ENCODE measurements at regions not wholly inside any gene's neighbourhood (a gene's known extent, or its start where the extent isn't known, plus 50 kb on each side); places are given as distances from the start of the nearest gene placed in this dataset.
"Not testable (repeated sequence)": the region's sequence is repeated elsewhere in the genome, so short reads cannot be mapped to it uniquely, and the experiment has no call there.

DNA sequence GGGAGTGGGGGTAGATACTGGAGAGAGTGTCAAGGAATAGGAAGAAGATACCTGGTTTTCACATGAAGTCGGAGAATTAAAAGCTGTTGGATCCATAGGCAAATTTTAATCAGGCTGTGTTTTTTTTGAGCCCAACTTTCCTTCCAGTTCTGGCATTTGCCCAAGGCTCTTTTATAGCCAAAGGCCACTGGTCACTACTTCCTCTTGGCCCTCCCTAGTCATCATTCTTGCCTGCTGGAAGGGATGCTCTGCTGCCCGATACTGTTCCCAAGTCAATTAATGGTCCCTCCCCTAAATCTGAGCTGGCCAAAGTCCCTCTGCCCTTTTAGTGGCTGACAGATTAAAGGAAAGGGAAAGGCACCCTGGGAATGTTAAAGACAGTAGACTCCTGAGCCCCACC lies 102.8 kb upstream of the ZNF648 start:
- 79% methylated on average over 2 of the region's 2 CpGs for WGBS, 2 donors
- Histone ChIP-seq H3K27me3 (ENCODE audit: control insufficient read depth in 1 of 2, insufficient read depth in 2 of 2, low read length in 2 of 2) (no peaks in the 10 kb centered on the region), H3K4me3 (ENCODE audit: low read depth in 1 of 2, low read length in 2 of 2) (no peak overlapping the region), H3K9me3 (ENCODE audit: control insufficient read depth in 2 of 2, insufficient read depth in 1 of 2, low read depth in 1 of 2, low read length in 1 of 2) (no peaks in the 10 kb centered on the region), H3K4me1 (ENCODE audit: control insufficient read depth in 2 of 2, insufficient read depth in 2 of 2, low read length in 1 of 2) (no peaks in the 10 kb centered on the region), H3K36me3 (ENCODE audit: control insufficient read depth in 2 of 2, insufficient read depth in 2 of 2, low read length in 1 of 2) (no peaks in the 10 kb centered on the region), H3K27ac (ENCODE audit: low read depth in 2 of 2, low read length in 1 of 2) (peak overlapping the region in 1 of 2 donors; percentile 11)

DNA sequence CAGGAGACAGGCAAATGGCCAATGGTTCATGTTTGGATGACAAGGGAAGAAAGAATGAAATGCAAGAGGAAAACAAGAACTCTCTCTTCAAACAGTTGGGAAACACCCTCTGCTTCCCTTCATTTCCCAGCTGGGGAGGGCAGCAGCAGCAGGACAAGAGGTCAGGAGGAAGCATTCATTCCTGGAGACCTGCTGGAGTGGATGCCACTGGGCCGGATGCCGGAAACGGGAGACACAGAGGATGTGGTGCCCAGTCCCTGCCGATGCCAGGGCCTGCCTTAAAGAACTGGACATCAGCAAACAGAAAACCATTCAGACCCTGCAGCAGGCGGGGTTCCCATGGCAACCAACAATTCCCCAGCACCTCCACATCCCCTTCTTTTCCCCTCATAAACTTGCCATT lies 102.3 kb upstream of the ZNF648 start:
- no peaks in the 10 kb centered on the region for H3K36me3 ChIP-seq (ENCODE audit: control insufficient read depth in 2 of 2, insufficient read depth in 2 of 2, low read length in 1 of 2)
- peak overlapping the region in 1 of 2 donors; percentile 11 for H3K27ac ChIP-seq (ENCODE audit: low read depth in 2 of 2, low read length in 1 of 2)
- H3K4me3 ChIP-seq (ENCODE audit: low read depth in 1 of 2, low read length in 2 of 2): no peak overlapping the region
- H3K9me3 ChIP-seq (ENCODE audit: control insufficient read depth in 2 of 2, insufficient read depth in 1 of 2, low read depth in 1 of 2, low read length in 1 of 2): no peaks in the 10 kb centered on the region
- 60 to 82% methylated on average over 5 of the region's 5 CpGs for whole genome bisulfite sequencing, 2 donors
- H3K4me1 ChIP-seq (ENCODE audit: control insufficient read depth in 2 of 2, insufficient read depth in 2 of 2, low read length in 1 of 2): no peaks in the 10 kb centered on the region
- H3K27me3 ChIP-seq (ENCODE audit: control insufficient read depth in 1 of 2, insufficient read depth in 2 of 2, low read length in 2 of 2): no peaks in the 10 kb centered on the region

DNA sequence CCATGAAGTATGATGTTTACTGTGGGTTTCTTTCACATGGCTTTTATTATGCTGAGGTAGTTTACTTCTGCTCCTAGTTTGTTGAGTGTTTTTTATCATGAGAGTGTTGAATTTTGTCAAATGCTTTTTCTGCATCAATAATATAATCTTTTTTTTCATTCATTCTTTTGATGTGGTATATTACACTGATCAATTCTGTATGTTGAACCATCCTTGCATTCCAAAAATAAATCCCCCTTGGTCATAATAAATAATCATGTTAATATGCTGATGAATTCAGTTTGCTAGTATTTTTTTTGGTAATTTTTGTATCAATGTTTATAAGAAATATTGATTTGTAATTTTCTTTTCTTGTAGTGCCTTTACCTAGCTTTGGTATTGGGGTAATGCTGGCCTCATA lies 97.9 kb upstream of the ZNF648 start:
- no peaks in the 10 kb centered on the region for H3K27me3 ChIP-seq (ENCODE audit: control insufficient read depth in 1 of 2, insufficient read depth in 2 of 2, low read length in 2 of 2)

DNA sequence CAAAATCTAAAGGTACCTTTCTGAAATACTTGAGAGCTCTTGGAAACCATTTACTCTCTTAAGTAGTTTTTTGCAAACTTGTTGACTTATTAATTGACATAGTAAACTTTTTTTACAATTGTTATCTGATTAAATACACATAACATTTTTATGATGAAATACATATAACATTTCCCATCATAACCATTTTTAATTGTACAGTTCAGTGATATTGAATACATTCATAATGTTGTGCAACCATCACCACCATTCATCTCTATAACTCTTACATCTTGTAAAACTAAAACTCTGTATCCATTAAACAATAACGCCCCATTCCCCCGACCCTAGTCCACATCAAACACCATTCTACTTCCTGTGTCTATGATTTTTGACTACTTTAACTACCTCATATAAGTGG lies 95.7 kb upstream of the ZNF648 start:
- H3K27ac ChIP-seq (ENCODE audit: low read depth in 2 of 2, low read length in 1 of 2): no peak overlapping the region
- no peaks in the 10 kb centered on the region for H3K27me3 ChIP-seq (ENCODE audit: control insufficient read depth in 1 of 2, insufficient read depth in 2 of 2, low read length in 2 of 2)
- no peaks in the 10 kb centered on the region for H3K9me3 ChIP-seq (ENCODE audit: control insufficient read depth in 2 of 2, insufficient read depth in 1 of 2, low read depth in 1 of 2, low read length in 1 of 2)
- H3K36me3 ChIP-seq (ENCODE audit: control insufficient read depth in 2 of 2, insufficient read depth in 2 of 2, low read length in 1 of 2): no peaks in the 10 kb centered on the region
- H3K4me1 ChIP-seq (ENCODE audit: control insufficient read depth in 2 of 2, insufficient read depth in 2 of 2, low read length in 1 of 2): no peaks in the 10 kb centered on the region
- H3K4me3 ChIP-seq (ENCODE audit: low read depth in 1 of 2, low read length in 2 of 2): no peak overlapping the region
- WGBS, 2 donors: 81% methylated on average over 2 of the region's 2 CpGs

More for the DNA sequence above, 97.9 kb upstream of the ZNF648 start:
- Histone ChIP-seq H3K36me3 (ENCODE audit: control insufficient read depth in 2 of 2, insufficient read depth in 2 of 2, low read length in 1 of 2) (no peaks in the 10 kb centered on the region), H3K9me3 (ENCODE audit: control insufficient read depth in 2 of 2, insufficient read depth in 1 of 2, low read depth in 1 of 2, low read length in 1 of 2) (no peaks in the 10 kb centered on the region), H3K4me3 (ENCODE audit: low read depth in 1 of 2, low read length in 2 of 2) (no peak overlapping the region), H3K27ac (ENCODE audit: low read depth in 2 of 2, low read length in 1 of 2) (no peak overlapping the region), H3K4me1 (ENCODE audit: control insufficient read depth in 2 of 2, insufficient read depth in 2 of 2, low read length in 1 of 2) (no peaks in the 10 kb centered on the region)

DNA sequence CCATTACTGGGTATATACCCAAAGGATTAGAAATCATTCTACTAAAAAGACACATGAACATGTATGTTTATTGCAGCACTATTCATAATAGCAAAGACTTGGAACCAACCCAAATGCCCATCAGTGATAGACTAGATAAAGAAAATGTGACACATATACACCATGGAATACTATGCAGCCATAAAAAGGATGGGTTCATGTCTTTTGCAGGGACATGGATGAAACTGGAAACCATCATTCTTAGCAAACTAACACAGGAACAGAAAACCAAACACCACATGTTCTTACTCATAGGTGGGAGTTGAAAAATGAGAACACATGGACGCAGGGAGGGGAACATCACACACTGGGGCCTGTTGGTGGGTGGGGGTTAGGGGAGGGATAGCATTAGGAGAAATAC lies 92.9 kb upstream of the ZNF648 start:
- H3K27ac ChIP-seq (ENCODE audit: low read depth in 2 of 2, low read length in 1 of 2); H3K9me3 ChIP-seq (ENCODE audit: control insufficient read depth in 2 of 2, insufficient read depth in 1 of 2, low read depth in 1 of 2, low read length in 1 of 2); H3K27me3 ChIP-seq (ENCODE audit: control insufficient read depth in 1 of 2, insufficient read depth in 2 of 2, low read length in 2 of 2); H3K36me3 ChIP-seq (ENCODE audit: control insufficient read depth in 2 of 2, insufficient read depth in 2 of 2, low read length in 1 of 2); H3K4me1 ChIP-seq (ENCODE audit: control insufficient read depth in 2 of 2, insufficient read depth in 2 of 2, low read length in 1 of 2); H3K4me3 ChIP-seq (ENCODE audit: low read depth in 1 of 2, low read length in 2 of 2): not testable (repeated sequence)
- WGBS, 2 donors: 91 to 94% methylated on average over 1 of the region's 1 CpG

DNA sequence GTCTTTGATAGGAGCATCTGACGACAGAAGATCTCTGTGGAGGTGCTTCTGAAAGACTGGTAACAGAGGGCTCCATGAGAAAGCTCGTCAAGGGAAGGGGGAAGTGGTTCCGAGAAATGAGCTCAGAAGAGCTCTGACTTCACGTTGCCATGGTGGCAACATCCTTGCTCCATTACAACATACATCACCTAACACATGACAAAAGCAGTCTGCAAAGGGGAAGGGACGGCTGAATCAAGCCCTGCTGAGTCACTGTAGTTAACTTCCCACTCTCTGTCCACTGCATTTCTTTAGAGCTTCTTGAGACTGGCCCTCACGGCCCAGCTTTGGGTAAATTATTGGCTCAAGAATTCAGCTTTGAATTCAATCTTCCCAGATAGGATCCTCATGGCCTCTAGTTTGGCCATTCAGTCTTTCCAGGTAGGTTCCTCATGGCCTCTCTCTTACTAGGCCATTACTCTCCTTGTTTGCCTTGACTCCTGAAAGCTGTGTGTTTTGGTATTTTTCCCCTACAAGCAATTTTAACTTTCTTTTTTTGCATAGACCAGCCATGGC lies 88.0 kb upstream of the ZNF648 start:
- peaks cover 5 to 6% of the 10 kb centered on the region in 2 donors for H3K4me1 ChIP-seq (ENCODE audit: control insufficient read depth in 2 of 2, insufficient read depth in 2 of 2, low read length in 1 of 2)
- H3K27ac ChIP-seq (ENCODE audit: low read depth in 2 of 2, low read length in 1 of 2): no peak overlapping the region
- no peaks in the 10 kb centered on the region for H3K27me3 ChIP-seq (ENCODE audit: control insufficient read depth in 1 of 2, insufficient read depth in 2 of 2, low read length in 2 of 2)
- no peak overlapping the region for H3K4me3 ChIP-seq (ENCODE audit: low read depth in 1 of 2, low read length in 2 of 2)
- 73 to 76% methylated on average over 6 of the region's 6 CpGs for WGBS, 2 donors
- peaks cover 0 to 3% of the 10 kb centered on the region in 2 donors for H3K36me3 ChIP-seq (ENCODE audit: control insufficient read depth in 2 of 2, insufficient read depth in 2 of 2, low read length in 1 of 2)
- no peaks in the 10 kb centered on the region for H3K9me3 ChIP-seq (ENCODE audit: control insufficient read depth in 2 of 2, insufficient read depth in 1 of 2, low read depth in 1 of 2, low read length in 1 of 2)

DNA sequence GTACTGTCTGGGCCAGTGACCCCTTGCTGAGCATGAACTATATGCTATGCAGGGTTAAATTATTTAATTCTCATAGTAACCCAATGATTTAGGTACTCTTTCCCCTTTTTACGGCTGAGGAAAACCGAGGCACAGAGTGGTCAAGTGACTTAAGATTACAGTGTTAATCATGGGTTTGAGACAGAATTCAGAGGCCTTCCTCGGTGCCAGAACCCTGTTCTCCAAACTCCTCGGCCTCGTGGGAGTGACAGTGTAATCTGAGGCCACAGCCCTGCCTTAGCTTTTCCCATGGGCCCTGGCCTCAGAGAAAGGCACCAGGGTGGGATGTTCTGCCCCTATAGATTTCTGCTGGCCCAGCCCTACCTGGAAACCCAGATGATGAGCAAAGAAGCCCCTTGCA lies 86.4 kb upstream of the ZNF648 start:
- peaks cover 5 to 15% of the 10 kb centered on the region in 2 donors for H3K4me1 ChIP-seq (ENCODE audit: control insufficient read depth in 2 of 2, insufficient read depth in 2 of 2, low read length in 1 of 2)
- no peaks in the 10 kb centered on the region for H3K9me3 ChIP-seq (ENCODE audit: control insufficient read depth in 2 of 2, insufficient read depth in 1 of 2, low read depth in 1 of 2, low read length in 1 of 2)
- no peak overlapping the region for H3K4me3 ChIP-seq (ENCODE audit: low read depth in 1 of 2, low read length in 2 of 2)
- 92 to 93% methylated on average over 5 of the region's 5 CpGs for WGBS, 2 donors
- no peaks in the 10 kb centered on the region for H3K27me3 ChIP-seq (ENCODE audit: control insufficient read depth in 1 of 2, insufficient read depth in 2 of 2, low read length in 2 of 2)
- H3K36me3 ChIP-seq (ENCODE audit: control insufficient read depth in 2 of 2, insufficient read depth in 2 of 2, low read length in 1 of 2): peaks cover 0 to 3% of the 10 kb centered on the region in 2 donors
- no peak overlapping the region for H3K27ac ChIP-seq (ENCODE audit: low read depth in 2 of 2, low read length in 1 of 2)

DNA sequence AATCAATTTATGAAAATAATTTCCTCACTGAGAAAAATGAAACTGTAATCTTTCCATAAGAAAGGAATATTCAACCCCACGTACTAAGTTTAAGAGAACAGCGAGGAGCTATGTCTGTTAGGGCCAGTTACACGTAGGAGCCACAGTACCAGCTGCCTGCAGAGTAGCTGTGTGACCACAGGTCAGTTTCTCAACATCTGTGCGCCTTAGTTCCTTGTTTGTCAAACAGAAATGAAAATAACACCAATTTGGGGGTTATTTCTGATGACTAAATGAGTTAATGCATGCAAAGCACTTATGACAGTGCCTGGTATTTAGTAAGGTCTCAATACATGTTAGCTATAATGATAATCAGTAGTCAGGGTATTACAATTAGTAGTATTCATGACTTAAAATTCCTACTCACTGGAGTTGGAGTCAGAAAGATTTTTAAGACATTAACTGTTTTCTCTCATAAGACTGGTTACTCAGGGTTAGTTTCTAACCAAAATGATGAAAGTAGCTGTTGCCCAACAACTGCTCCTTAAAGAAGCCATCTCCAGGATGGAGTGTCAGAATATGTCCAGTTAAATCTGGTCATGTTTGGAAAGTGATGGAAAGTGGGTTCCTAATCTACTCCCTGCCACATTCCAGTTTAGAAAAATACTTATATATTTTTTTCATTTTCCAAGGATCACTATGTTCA lies 85.8 kb upstream of the ZNF648 start:
- Histone ChIP-seq H3K4me3 (ENCODE audit: low read depth in 1 of 2, low read length in 2 of 2) (no peak overlapping the region), H3K36me3 (ENCODE audit: control insufficient read depth in 2 of 2, insufficient read depth in 2 of 2, low read length in 1 of 2) (peaks cover 0 to 3% of the 10 kb centered on the region in 2 donors), H3K9me3 (ENCODE audit: control insufficient read depth in 2 of 2, insufficient read depth in 1 of 2, low read depth in 1 of 2, low read length in 1 of 2) (no peaks in the 10 kb centered on the region), H3K27ac (ENCODE audit: low read depth in 2 of 2, low read length in 1 of 2) (no peak overlapping the region), H3K27me3 (ENCODE audit: control insufficient read depth in 1 of 2, insufficient read depth in 2 of 2, low read length in 2 of 2) (no peaks in the 10 kb centered on the region), H3K4me1 (ENCODE audit: control insufficient read depth in 2 of 2, insufficient read depth in 2 of 2, low read length in 1 of 2) (peaks cover 5 to 17% of the 10 kb centered on the region in 2 donors)
- whole genome bisulfite sequencing, 2 donors: 87 to 95% methylated on average over 4 of the region's 4 CpGs

DNA sequence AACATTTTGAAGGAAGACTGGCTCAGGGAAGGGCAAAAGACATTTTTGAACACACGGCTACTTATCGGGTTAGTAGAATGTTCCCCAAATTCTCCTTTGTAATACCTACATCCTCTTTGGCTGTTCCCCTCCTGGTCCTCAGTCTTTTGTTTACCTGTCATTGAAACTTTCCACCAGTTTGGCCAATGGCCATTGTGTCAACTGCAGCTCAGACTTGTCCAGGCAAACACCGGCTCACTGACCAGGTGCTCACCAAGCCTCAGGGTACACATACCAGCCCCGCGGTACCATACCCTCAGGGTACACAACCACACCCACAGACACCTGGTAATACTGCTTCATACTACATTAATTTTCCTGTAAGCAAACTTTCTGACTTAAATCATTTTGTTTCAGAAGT lies 84.8 kb upstream of the ZNF648 start:
- Histone ChIP-seq H3K4me1 (ENCODE audit: control insufficient read depth in 2 of 2, insufficient read depth in 2 of 2, low read length in 1 of 2) (peaks cover 5 to 17% of the 10 kb centered on the region in 2 donors), H3K27ac (ENCODE audit: low read depth in 2 of 2, low read length in 1 of 2) (peak overlapping the region; percentile 2 to 45), H3K27me3 (ENCODE audit: control insufficient read depth in 1 of 2, insufficient read depth in 2 of 2, low read length in 2 of 2) (no peaks in the 10 kb centered on the region), H3K4me3 (ENCODE audit: low read depth in 1 of 2, low read length in 2 of 2) (no peak overlapping the region), H3K9me3 (ENCODE audit: control insufficient read depth in 2 of 2, insufficient read depth in 1 of 2, low read depth in 1 of 2, low read length in 1 of 2) (no peaks in the 10 kb centered on the region), H3K36me3 (ENCODE audit: control insufficient read depth in 2 of 2, insufficient read depth in 2 of 2, low read length in 1 of 2) (peaks cover 0 to 3% of the 10 kb centered on the region in 2 donors)
- WGBS, 2 donors: 55% methylated on average over 5 of the region's 5 CpGs

DNA sequence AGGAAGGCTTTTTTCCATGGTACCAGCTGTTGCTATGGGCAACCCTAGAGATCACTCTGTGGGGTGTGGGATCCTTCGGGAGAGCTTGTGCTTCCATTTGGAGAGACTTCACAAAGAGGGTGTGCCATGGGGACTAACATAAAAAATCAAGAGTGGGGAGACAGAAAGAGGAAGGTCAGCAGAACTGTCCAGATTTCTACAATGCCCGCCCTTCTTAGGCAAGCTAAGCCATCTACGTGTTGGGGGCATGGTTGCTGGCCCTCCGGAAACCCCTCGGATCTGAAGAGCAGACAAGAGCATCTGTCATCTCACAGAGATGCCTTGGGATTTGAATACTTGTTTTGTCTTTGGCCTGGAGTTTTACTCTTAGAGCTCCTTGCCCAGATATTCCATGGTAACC lies 83.9 kb upstream of the ZNF648 start:
- 87 to 91% methylated on average over 5 of the region's 5 CpGs for WGBS, 2 donors
- H3K9me3 ChIP-seq (ENCODE audit: control insufficient read depth in 2 of 2, insufficient read depth in 1 of 2, low read depth in 1 of 2, low read length in 1 of 2): no peaks in the 10 kb centered on the region
- peaks cover 5 to 17% of the 10 kb centered on the region in 2 donors for H3K4me1 ChIP-seq (ENCODE audit: control insufficient read depth in 2 of 2, insufficient read depth in 2 of 2, low read length in 1 of 2)
- no peak overlapping the region for H3K4me3 ChIP-seq (ENCODE audit: low read depth in 1 of 2, low read length in 2 of 2)
- no peaks in the 10 kb centered on the region for H3K27me3 ChIP-seq (ENCODE audit: control insufficient read depth in 1 of 2, insufficient read depth in 2 of 2, low read length in 2 of 2)
- H3K27ac ChIP-seq (ENCODE audit: low read depth in 2 of 2, low read length in 1 of 2): peak overlapping the region; percentile 89 to 96
- peaks cover 0 to 3% of the 10 kb centered on the region in 2 donors for H3K36me3 ChIP-seq (ENCODE audit: control insufficient read depth in 2 of 2, insufficient read depth in 2 of 2, low read length in 1 of 2)

Measured in esophagus (tissue), 2 donors.